Neural cell (in vitro differentiated cells): ENCODE measurements at regions not wholly inside any gene's neighbourhood (a gene's known extent, or its start where the extent isn't known, plus 50 kb on each side); places are given as distances from the start of the nearest gene placed in this dataset.

Experiments
- H2AFZ ChIP-seq: fragments of 200-600, 300-800 bp; sonication (generic), shearing (Covaris generic); 2 replicates; pipeline ENCODE4 v1.6.0; 2014; ENCODE audit warnings: low read depth, mild to moderate bottlenecking, antibody characterized with exemption, low read length, moderate library complexity
- H3F3A ChIP-seq: fragments of 200-600 bp; shearing (Covaris generic); 2 replicates; pipeline ENCODE4 v1.6.1; 2016; ENCODE audit warnings: mild to moderate bottlenecking, moderate library complexity, mixed read lengths, antibody characterized with exemption, low read length; ENCODE audit not compliant: insufficient read depth, poor library complexity, severe bottlenecking
- H3K27ac ChIP-seq: fragments of 200-600, 300-800 bp; sonication (generic), shearing (Covaris generic); 2 replicates; pipeline ENCODE4 v1.5.1; 2014; ENCODE audit warnings: mild to moderate bottlenecking, low read length, moderate library complexity
- H3K27me3 ChIP-seq: fragments of 300-800, 200-600 bp; sonication (generic), shearing (Covaris generic); 2 replicates; pipeline ENCODE4 v1.6.0; 2014; ENCODE audit warnings: mild to moderate bottlenecking, low read depth, low read length, moderate library complexity; ENCODE audit not compliant: insufficient read depth
- H3K36me3 ChIP-seq: fragments of 300-800, 200-600 bp; sonication (generic), shearing (Covaris generic); 2 replicates; pipeline ENCODE4 v1.5.1; 2014; ENCODE audit warnings: mild to moderate bottlenecking, antibody characterized with exemption, low read length, moderate library complexity; ENCODE audit not compliant: insufficient read depth
- H3K4me2 ChIP-seq: fragments of 300-800, 200-600 bp; sonication (generic), shearing (Covaris generic); 2 replicates; pipeline ENCODE4 v1.6.0; 2014; ENCODE audit warnings: mild to moderate bottlenecking, low read length
- H3K4me3 ChIP-seq: fragments of 300-800, 200-600 bp; sonication (generic), shearing (Covaris generic); 2 replicates; pipeline ENCODE4 v1.5.1; 2014; ENCODE audit warnings: mild to moderate bottlenecking, low read length, moderate library complexity
- H3K79me2 ChIP-seq: fragments of 200-600 bp; shearing (Covaris generic); replicated peaks from 2 replicates; pipeline ENCODE4 v1.6.0; 2014; ENCODE audit warnings: mild to moderate bottlenecking, low read length, moderate library complexity; ENCODE audit not compliant: insufficient read depth
- H3K9ac ChIP-seq: fragments of 300-800, 200-600 bp; sonication (generic), shearing (Covaris generic); 2 replicates; pipeline ENCODE4 v1.6.1; 2016; ENCODE audit warnings: mild to moderate bottlenecking, low read length, mixed read lengths
- H3K9me2 ChIP-seq: fragments of 200-600 bp; shearing (Covaris generic); 2 replicates; pipeline ENCODE4 v1.6.1; 2016; ENCODE audit warnings: mild to moderate bottlenecking, low read length, mixed read lengths; ENCODE audit not compliant: insufficient read depth
- H3K9me3 ChIP-seq: fragments of 200-600, 300-800 bp; sonication (generic), shearing (Covaris generic); 2 replicates; pipeline ENCODE4 v1.6.1; 2016; ENCODE audit warnings: mild to moderate bottlenecking, mixed run types, low read length, moderate library complexity, mixed read lengths
- H4K20me1 ChIP-seq: fragments of 200-600 bp; shearing (Covaris generic); 2 replicates; pipeline ENCODE4 v1.6.1; 2016; ENCODE audit warnings: mild to moderate bottlenecking, mixed run types; ENCODE audit not compliant: insufficient read depth
- EP300 ChIP-seq: fragments of 450-650 bp; conservative IDR thresholded peaks from 2 replicates; pipeline ENCODE4 v1.6.1; 2014; ENCODE audit warnings: antibody characterized with exemption, mild to moderate bottlenecking, moderate library complexity; ENCODE audit not compliant: poor library complexity, severe bottlenecking
- EZH2 ChIP-seq: fragments of 200-600, 300-800 bp; shearing (Covaris generic), sonication (generic); IDR thresholded peaks from 2 replicates; pipeline ENCODE4 v1.6.1; 2014; ENCODE audit warnings: antibody characterized with exemption, low read length, borderline replicate concordance, mild to moderate bottlenecking; ENCODE audit not compliant: insufficient read depth, poor library complexity, severe bottlenecking
- MXI1 ChIP-seq: fragments of 450-650 bp; conservative IDR thresholded peaks from 2 replicates; pipeline ENCODE4 v1.6.1; 2014; ENCODE audit warnings: antibody characterized with exemption, mild to moderate bottlenecking; ENCODE audit not compliant: poor library complexity, severe bottlenecking
- POLR2AphosphoS5 ChIP-seq: IDR thresholded peaks from 2 replicates; pipeline ENCODE4 v1.6.1; 2012
- RAD21 ChIP-seq: fragments of 450-650 bp; conservative IDR thresholded peaks from 2 replicates; pipeline ENCODE4 v1.6.1; 2014; ENCODE audit warnings: antibody characterized with exemption, mild to moderate bottlenecking, moderate library complexity
- SMC3 ChIP-seq: fragments of 450-650 bp; conservative IDR thresholded peaks from 2 replicates; pipeline ENCODE4 v1.6.1; 2014; ENCODE audit warnings: antibody characterized with exemption, mild to moderate bottlenecking, moderate library complexity; ENCODE audit not compliant: poor library complexity
- TAF1 ChIP-seq: IDR thresholded peaks from 2 replicates; pipeline ENCODE4 v1.6.1; 2012; ENCODE audit warnings: low read depth
- TF ChIP-seq, protein P1 (sequence below): fragments of 450-650 bp; IDR thresholded peaks from 2 replicates; pipeline ENCODE4 v1.5.1; 2014; ENCODE audit warnings: antibody characterized with exemption, mild to moderate bottlenecking, moderate library complexity; ENCODE audit not compliant: poor library complexity, severe bottlenecking
- TF ChIP-seq, protein P2 (sequence below): IDR thresholded peaks from 2 replicates; pipeline ENCODE4 v1.6.1; 2012; ENCODE audit warnings: borderline replicate concordance

DNA sequence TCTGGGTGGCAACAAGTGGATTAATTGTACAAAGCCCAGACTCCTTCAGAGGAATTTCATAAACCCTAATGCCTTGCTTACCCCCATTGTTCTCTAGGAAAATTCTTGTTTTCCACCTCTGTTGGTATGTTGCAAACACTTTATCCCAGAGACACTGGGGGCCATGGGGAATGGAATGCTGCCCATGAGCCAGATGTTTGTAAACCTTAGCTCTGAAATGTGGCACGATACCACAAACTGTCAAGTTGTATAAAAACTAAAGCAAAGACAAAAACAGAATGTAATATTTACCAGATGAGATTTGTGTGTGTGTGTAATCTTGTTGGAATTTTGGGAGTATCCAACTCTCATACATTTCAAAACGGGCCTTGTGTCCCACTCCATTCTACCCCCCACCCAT, 465.0 kb downstream of the EBF1 start:
- no peaks in the 10 kb centered on the region for H3K9me3 ChIP-seq
- no peak overlapping the region for H2AFZ ChIP-seq
- no peaks in the 10 kb centered on the region for H3K27me3 ChIP-seq
- H4K20me1 ChIP-seq: no peaks in the 10 kb centered on the region
- no peak overlapping the region for H3K27ac ChIP-seq
- no peak overlapping the region for H3K4me3 ChIP-seq
- no peaks in the 10 kb centered on the region for H3K79me2 ChIP-seq
- H3K36me3 ChIP-seq: no peaks in the 10 kb centered on the region
- no peaks in the 10 kb centered on the region for H3K9me2 ChIP-seq
- no peak overlapping the region for H3K9ac ChIP-seq
- H3K4me2 ChIP-seq: no peak overlapping the region
- TF ChIP-seq POLR2AphosphoS5 (no peak), MXI1 (no peak), RAD21 (no peak), EZH2 (no peak), TAF1 (no peak), EP300 (no peak), SMC3 (no peak)
- TF ChIP-seq, protein P1, sequence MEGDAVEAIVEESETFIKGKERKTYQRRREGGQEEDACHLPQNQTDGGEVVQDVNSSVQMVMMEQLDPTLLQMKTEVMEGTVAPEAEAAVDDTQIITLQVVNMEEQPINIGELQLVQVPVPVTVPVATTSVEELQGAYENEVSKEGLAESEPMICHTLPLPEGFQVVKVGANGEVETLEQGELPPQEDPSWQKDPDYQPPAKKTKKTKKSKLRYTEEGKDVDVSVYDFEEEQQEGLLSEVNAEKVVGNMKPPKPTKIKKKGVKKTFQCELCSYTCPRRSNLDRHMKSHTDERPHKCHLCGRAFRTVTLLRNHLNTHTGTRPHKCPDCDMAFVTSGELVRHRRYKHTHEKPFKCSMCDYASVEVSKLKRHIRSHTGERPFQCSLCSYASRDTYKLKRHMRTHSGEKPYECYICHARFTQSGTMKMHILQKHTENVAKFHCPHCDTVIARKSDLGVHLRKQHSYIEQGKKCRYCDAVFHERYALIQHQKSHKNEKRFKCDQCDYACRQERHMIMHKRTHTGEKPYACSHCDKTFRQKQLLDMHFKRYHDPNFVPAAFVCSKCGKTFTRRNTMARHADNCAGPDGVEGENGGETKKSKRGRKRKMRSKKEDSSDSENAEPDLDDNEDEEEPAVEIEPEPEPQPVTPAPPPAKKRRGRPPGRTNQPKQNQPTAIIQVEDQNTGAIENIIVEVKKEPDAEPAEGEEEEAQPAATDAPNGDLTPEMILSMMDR: no peak
- TF ChIP-seq, protein P2, sequence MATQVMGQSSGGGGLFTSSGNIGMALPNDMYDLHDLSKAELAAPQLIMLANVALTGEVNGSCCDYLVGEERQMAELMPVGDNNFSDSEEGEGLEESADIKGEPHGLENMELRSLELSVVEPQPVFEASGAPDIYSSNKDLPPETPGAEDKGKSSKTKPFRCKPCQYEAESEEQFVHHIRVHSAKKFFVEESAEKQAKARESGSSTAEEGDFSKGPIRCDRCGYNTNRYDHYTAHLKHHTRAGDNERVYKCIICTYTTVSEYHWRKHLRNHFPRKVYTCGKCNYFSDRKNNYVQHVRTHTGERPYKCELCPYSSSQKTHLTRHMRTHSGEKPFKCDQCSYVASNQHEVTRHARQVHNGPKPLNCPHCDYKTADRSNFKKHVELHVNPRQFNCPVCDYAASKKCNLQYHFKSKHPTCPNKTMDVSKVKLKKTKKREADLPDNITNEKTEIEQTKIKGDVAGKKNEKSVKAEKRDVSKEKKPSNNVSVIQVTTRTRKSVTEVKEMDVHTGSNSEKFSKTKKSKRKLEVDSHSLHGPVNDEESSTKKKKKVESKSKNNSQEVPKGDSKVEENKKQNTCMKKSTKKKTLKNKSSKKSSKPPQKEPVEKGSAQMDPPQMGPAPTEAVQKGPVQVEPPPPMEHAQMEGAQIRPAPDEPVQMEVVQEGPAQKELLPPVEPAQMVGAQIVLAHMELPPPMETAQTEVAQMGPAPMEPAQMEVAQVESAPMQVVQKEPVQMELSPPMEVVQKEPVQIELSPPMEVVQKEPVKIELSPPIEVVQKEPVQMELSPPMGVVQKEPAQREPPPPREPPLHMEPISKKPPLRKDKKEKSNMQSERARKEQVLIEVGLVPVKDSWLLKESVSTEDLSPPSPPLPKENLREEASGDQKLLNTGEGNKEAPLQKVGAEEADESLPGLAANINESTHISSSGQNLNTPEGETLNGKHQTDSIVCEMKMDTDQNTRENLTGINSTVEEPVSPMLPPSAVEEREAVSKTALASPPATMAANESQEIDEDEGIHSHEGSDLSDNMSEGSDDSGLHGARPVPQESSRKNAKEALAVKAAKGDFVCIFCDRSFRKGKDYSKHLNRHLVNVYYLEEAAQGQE: no peak
- no peaks in the 10 kb centered on the region for H3F3A ChIP-seq

DNA sequence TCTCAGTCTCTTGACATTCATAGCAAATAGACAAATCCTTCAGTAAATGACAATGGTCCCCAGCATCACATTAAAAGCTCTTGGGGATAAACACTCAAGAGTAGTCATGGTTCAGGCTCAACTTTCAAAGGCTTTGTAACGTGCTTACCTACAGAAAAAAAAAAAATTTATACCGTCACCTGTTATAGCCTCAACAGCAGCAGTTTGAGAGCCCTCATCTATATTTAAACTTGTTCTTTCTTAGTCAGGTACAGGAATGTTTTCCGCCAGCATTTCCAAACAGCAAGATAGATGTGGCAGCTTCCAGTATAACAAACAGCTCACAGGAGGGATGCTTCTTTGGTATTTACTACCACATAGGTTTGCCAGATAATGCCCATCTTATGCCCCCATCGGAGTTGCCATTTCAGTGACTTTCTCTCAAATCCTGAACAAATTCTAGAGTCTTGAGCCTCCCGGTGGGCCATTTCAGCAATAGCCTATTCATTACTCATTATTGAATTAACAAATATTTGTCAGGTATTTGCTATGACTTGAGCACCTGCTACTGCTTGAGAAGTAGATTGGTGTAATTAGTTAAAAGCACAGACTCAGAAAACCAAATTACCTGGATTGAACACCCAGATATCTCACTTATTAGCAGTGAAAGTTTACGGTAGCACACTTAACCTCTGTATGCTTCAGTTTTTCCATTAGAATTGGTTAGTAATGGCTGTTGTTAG, 470.0 kb downstream of the EBF1 start:
- no peaks in the 10 kb centered on the region for H3F3A ChIP-seq
- H2AFZ ChIP-seq: no peak overlapping the region
- H3K27me3 ChIP-seq: no peaks in the 10 kb centered on the region
- H3K9ac ChIP-seq: no peak overlapping the region
- no peaks in the 10 kb centered on the region for H3K36me3 ChIP-seq
- no peaks in the 10 kb centered on the region for H3K9me2 ChIP-seq
- no peak overlapping the region for H3K27ac ChIP-seq
- no peaks in the 10 kb centered on the region for H3K9me3 ChIP-seq
- H3K79me2 ChIP-seq: no peaks in the 10 kb centered on the region
- H3K4me3 ChIP-seq: no peak overlapping the region
- no peak for TF ChIP-seq SMC3
- peak; percentile 45 for TF ChIP-seq EP300
- TF ChIP-seq EZH2: no peak
- H3K4me2 ChIP-seq: no peak overlapping the region
- H4K20me1 ChIP-seq: no peaks in the 10 kb centered on the region
